HK-2 (cell line): ENCODE measurements at regions not wholly inside any gene's neighbourhood (a gene's known extent, or its start where the extent isn't known, plus 50 kb on each side); places are given as distances from the start of the nearest gene placed in this dataset.
"Not testable (repeated sequence)": the region's sequence is repeated elsewhere in the genome, so short reads cannot be mapped to it uniquely, and the experiment has no call there.

Experiments
- DNase-seq: peaks from one replicate; pipeline ENCODE4 v3.0.0-alpha.2; 2018; ENCODE audit not compliant: unreplicated experiment

GRCh38 chr10:120048391-120048790, 155.9 kb downstream of the SEC23IP start:
- no peak for DNase-seq

GRCh38 chr10:120051671-120052070, 159.1 kb downstream of the SEC23IP start:
- no peak for DNase-seq

- no peak for DNase-seq
Observed at GRCh38 chr10:120052964-120053702, 160.6 kb downstream of the SEC23IP start.

- not testable (repeated sequence) for DNase-seq
Observed at GRCh38 chr10:120059790-120060189, 167.3 kb downstream of the SEC23IP start.

- no peak for DNase-seq
Observed at GRCh38 chr10:120067427-120067826, 174.9 kb downstream of the SEC23IP start.

- no peak for DNase-seq
Observed at GRCh38 chr10:120069700-120070099, 177.2 kb downstream of the SEC23IP start.

GRCh38 chr10:120075349-120075748, 182.8 kb downstream of the SEC23IP start:
- no peak for DNase-seq

GRCh38 chr10:120076996-120077706, 184.6 kb downstream of the SEC23IP start:
- DNase-seq, result no peak

GRCh38 chr10:120077707-120078492, 185.4 kb downstream of the SEC23IP start:
- no peak for DNase-seq

- no peak for DNase-seq
Observed at GRCh38 chr10:120085096-120085796, 192.7 kb downstream of the SEC23IP start.

GRCh38 chr10:120086066-120086465, 193.5 kb downstream of the SEC23IP start:
- DNase-seq, result no peak

- no peak for DNase-seq
Observed at GRCh38 chr10:120087109-120087508, 194.6 kb downstream of the SEC23IP start.

- no peak for DNase-seq
Observed at GRCh38 chr10:120095875-120096274, 203.3 kb downstream of the SEC23IP start.

- no peak for DNase-seq
Observed at GRCh38 chr10:120097766-120098165, 205.2 kb downstream of the SEC23IP start.

GRCh38 chr10:120098232-120098930, 205.9 kb downstream of the SEC23IP start:
- no peak for DNase-seq

- no peak for DNase-seq
Observed at GRCh38 chr10:120103738-120104560, 211.4 kb downstream of the SEC23IP start.

- DNase-seq, result no peak
Observed at GRCh38 chr10:120105001-120105400, 212.5 kb downstream of the SEC23IP start.

GRCh38 chr10:120105492-120105891, 213.0 kb downstream of the SEC23IP start:
- DNase-seq, result no peak

GRCh38 chr10:120108916-120109315, 216.4 kb downstream of the SEC23IP start:
- DNase-seq, result no peak

GRCh38 chr10:120109725-120110124, 217.2 kb downstream of the SEC23IP start:
- DNase-seq, result not testable (repeated sequence)
